GM20000 (cell line): ENCODE measurements at regions not wholly inside any gene's neighbourhood (a gene's known extent, or its start where the extent isn't known, plus 50 kb on each side); places are given as distances from the start of the nearest gene placed in this dataset.

Experiments
- DNase-seq: peaks from one replicate; pipeline ENCODE4 v3.0.0; 2012; ENCODE audit warnings: low spot score
- CTCF ChIP-seq: IDR thresholded peaks from 2 replicates; pipeline ENCODE4 v1.5.1; 2012; ENCODE audit warnings: mild to moderate bottlenecking, control low read depth; ENCODE audit errors: extremely low read depth, missing control alignments

- DNase-seq, result no peak
- TF ChIP-seq CTCF, result no peak
Measured at GRCh38 chr2:219851801-219852481, 224.5 kb downstream of the SLC4A3 start.

GRCh38 chr2:219852626-219853025 lies 225.2 kb downstream of the SLC4A3 start:
- TF ChIP-seq CTCF, result no peak
- no peak for DNase-seq

DNA sequence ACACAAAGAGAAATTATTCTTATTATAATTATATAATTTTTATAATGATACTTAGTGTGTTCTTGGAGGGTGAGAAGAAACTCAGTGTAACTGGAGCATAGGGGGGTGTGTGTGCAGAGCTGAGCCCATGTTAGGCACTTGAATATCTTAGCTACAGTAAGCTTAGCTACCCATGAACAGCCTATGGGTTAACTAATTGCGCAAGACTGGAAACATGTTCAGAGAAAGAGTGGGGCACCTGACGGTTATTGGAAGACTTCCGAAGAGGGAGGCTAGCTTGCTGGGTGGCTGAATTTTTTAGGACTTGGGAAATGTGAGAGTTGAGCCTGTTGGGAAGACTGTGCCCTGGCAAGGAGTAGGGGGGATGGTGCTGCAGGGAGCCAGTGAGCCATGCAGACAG lies 229.2 kb downstream of the SLC4A3 start:
- TF ChIP-seq CTCF, result no peak
- DNase-seq, result no peak

GRCh38 chr2:219857751-219858150 lies 230.3 kb downstream of the SLC4A3 start:
- TF ChIP-seq CTCF, result no peak
- DNase-seq, result no peak

DNA sequence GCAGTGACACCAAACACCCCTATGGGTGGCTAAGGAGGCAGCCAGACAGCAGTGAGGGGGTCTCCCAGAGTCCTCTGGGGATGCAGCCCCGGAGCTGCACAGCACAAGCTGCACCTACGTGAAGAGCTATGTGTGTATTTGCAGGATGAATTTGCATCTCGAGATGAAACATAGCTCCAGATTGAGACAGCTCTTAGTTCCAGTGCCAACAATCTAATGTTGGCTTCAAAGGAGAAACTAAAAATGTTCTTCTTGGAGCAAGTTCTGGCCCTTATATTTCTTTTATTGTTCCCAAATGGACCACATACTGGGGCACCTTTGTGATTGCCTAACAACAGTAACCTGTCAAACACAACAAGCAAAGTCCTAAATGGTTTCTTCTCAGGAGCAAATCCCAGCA lies 233.9 kb downstream of the SLC4A3 start:
- DNase-seq, result no peak
- TF ChIP-seq CTCF, result no peak

- no peak for TF ChIP-seq CTCF
Measured at GRCh38 chr2:219864154-219864553, 236.7 kb downstream of the SLC4A3 start.

DNA sequence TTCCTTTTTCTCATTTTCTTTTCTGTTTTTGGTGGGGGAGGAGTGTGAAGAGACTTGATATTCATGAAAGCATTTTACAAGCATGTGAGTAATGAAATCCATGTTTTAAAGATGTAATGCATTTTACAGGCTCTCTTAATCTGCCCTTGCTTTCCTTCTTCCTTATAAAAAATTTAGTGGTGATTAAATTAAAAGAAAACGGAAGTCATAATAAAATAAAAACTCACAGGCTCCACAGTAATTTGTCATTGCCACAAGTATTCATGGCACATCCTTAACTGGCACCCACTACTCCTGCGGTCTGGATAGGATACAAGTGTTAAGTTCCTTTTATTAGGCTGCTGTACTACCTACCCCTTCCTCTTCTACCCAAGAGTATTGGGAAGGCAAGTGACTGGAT lies 241.2 kb downstream of the SLC4A3 start:
- TF ChIP-seq CTCF, result no peak
- no peak for DNase-seq

More at GRCh38 chr2:219864154-219864553, 236.7 kb downstream of the SLC4A3 start:
- no peak for DNase-seq
